ENCODE measurements at regions not wholly inside any gene's neighbourhood (a gene's known extent, or its start where the extent isn't known, plus 50 kb on each side); places are given as distances from the start of the nearest gene placed in this dataset.

DNA sequence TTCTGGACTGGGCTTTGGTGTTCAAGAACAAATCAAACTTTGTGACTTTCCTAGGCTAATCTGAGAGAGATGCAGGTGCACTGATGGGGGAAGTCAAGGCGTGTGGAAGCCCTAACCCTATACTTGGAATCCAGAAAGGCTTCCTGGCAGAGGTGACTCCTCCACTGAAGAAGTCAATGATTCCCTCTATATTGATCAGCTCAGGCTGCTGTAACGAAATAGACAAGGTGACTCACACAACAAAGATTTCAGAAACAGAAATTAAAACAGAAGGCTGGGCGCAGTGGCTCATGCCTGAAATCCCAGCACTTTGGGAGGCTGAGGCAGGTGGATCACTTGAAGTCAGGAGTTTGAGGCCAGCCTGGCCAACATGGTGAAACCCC, 69.6 kb upstream of the GGTA1 start:
- no peaks in the 10 kb centered on the region for H3K9me3 ChIP-seq (ENCODE audit: control insufficient read depth in 3 of 3, low read length in 3 of 3)
- peaks cover 64 to 93% (median 84%) of the 10 kb centered on the region in 3 donors for H3K4me1 ChIP-seq (ENCODE audit: control insufficient read depth in 3 of 3, insufficient read depth in 3 of 3, low read length in 3 of 3)
- H3K9ac ChIP-seq (ENCODE audit: low read depth in 1 of 3, low read length in 3 of 3): peak overlapping the region; percentile 94 to 100 (median 99)
- H3K4me3 ChIP-seq (ENCODE audit: low read length in 3 of 3): peak overlapping the region in 2 of 3 donors; percentile 74 to 86
- H3K36me3 ChIP-seq (ENCODE audit: control insufficient read depth in 3 of 3, insufficient read depth in 3 of 3, low read length in 3 of 3): peaks cover 3 to 5% (median 4%) of the 10 kb centered on the region in 3 donors
- no peaks in the 10 kb centered on the region for H3K27me3 ChIP-seq (ENCODE audit: control insufficient read depth in 3 of 3, insufficient read depth in 3 of 3, low read length in 3 of 3)
- H3K27ac ChIP-seq (ENCODE audit: low read depth, low read length): peak overlapping the region; percentile 98

GRCh38 chr9:121572581-121572980, 72.9 kb upstream of the GGTA1 start:
- H3K36me3 ChIP-seq (ENCODE audit: control insufficient read depth in 3 of 3, insufficient read depth in 3 of 3, low read length in 3 of 3): peaks cover 4 to 5% (median 4%) of the 10 kb centered on the region in 3 donors
- H3K9ac ChIP-seq (ENCODE audit: low read depth in 1 of 3, low read length in 3 of 3): no peak overlapping the region
- no peak overlapping the region for H3K27ac ChIP-seq (ENCODE audit: low read depth, low read length)
- peaks cover 59 to 93% (median 87%) of the 10 kb centered on the region in 3 donors for H3K4me1 ChIP-seq (ENCODE audit: control insufficient read depth in 3 of 3, insufficient read depth in 3 of 3, low read length in 3 of 3)
- H3K9me3 ChIP-seq (ENCODE audit: control insufficient read depth in 3 of 3, low read length in 3 of 3): no peaks in the 10 kb centered on the region
- H3K27me3 ChIP-seq (ENCODE audit: control insufficient read depth in 3 of 3, insufficient read depth in 3 of 3, low read length in 3 of 3): no peaks in the 10 kb centered on the region
- no peak overlapping the region for H3K4me3 ChIP-seq (ENCODE audit: low read length in 3 of 3)

- Histone ChIP-seq H3K27me3 (ENCODE audit: control insufficient read depth in 3 of 3, insufficient read depth in 3 of 3, low read length in 3 of 3) (no peaks in the 10 kb centered on the region), H3K36me3 (ENCODE audit: control insufficient read depth in 3 of 3, insufficient read depth in 3 of 3, low read length in 3 of 3) (peaks cover 4 to 5% (median 4%) of the 10 kb centered on the region in 3 donors), H3K4me1 (ENCODE audit: control insufficient read depth in 3 of 3, insufficient read depth in 3 of 3, low read length in 3 of 3) (peaks cover 51 to 84% (median 80%) of the 10 kb centered on the region in 3 donors), H3K27ac (ENCODE audit: low read depth, low read length) (no peak overlapping the region), H3K9me3 (ENCODE audit: control insufficient read depth in 3 of 3, low read length in 3 of 3) (no peaks in the 10 kb centered on the region), H3K9ac (ENCODE audit: low read depth in 1 of 3, low read length in 3 of 3) (peak overlapping the region in 1 of 3 donors; percentile 20), H3K4me3 (ENCODE audit: low read length in 3 of 3) (no peak overlapping the region)
These were observed 74.3 kb upstream of the GGTA1 start for GRCh38 chr9:121573717-121574485.

- Histone ChIP-seq H3K36me3 (ENCODE audit: control insufficient read depth in 3 of 3, insufficient read depth in 3 of 3, low read length in 3 of 3) (peaks cover 4 to 5% (median 4%) of the 10 kb centered on the region in 3 donors), H3K4me3 (ENCODE audit: low read length in 3 of 3) (no peak overlapping the region), H3K9ac (ENCODE audit: low read depth in 1 of 3, low read length in 3 of 3) (peak overlapping the region in 2 of 3 donors; percentile 20 to 30), H3K9me3 (ENCODE audit: control insufficient read depth in 3 of 3, low read length in 3 of 3) (no peaks in the 10 kb centered on the region), H3K27ac (ENCODE audit: low read depth, low read length) (no peak overlapping the region), H3K4me1 (ENCODE audit: control insufficient read depth in 3 of 3, insufficient read depth in 3 of 3, low read length in 3 of 3) (peaks cover 42 to 77% (median 74%) of the 10 kb centered on the region in 3 donors), H3K27me3 (ENCODE audit: control insufficient read depth in 3 of 3, insufficient read depth in 3 of 3, low read length in 3 of 3) (no peaks in the 10 kb centered on the region)
These were observed 75.3 kb upstream of the GGTA1 start for GRCh38 chr9:121574774-121575519.

GRCh38 chr9:121576281-121577075, 75.0 kb upstream of the DAB2IP start:
- Histone ChIP-seq H3K4me1 (ENCODE audit: control insufficient read depth in 3 of 3, insufficient read depth in 3 of 3, low read length in 3 of 3) (peaks cover 34 to 70% (median 69%) of the 10 kb centered on the region in 3 donors), H3K27me3 (ENCODE audit: control insufficient read depth in 3 of 3, insufficient read depth in 3 of 3, low read length in 3 of 3) (no peaks in the 10 kb centered on the region), H3K36me3 (ENCODE audit: control insufficient read depth in 3 of 3, insufficient read depth in 3 of 3, low read length in 3 of 3) (peaks cover 0 to 4% (median 2%) of the 10 kb centered on the region in 3 donors), H3K27ac (ENCODE audit: low read depth, low read length) (no peak overlapping the region), H3K9ac (ENCODE audit: low read depth in 1 of 3, low read length in 3 of 3) (peak overlapping the region in 2 of 3 donors; percentile 14 to 66), H3K4me3 (ENCODE audit: low read length in 3 of 3) (peak overlapping the region in 1 of 3 donors; percentile 45), H3K9me3 (ENCODE audit: control insufficient read depth in 3 of 3, low read length in 3 of 3) (no peaks in the 10 kb centered on the region)

GRCh38 chr9:121577166-121577565, 74.3 kb upstream of the DAB2IP start:
- H3K9ac ChIP-seq (ENCODE audit: low read depth in 1 of 3, low read length in 3 of 3): peak overlapping the region in 1 of 3 donors; percentile 66
- no peaks in the 10 kb centered on the region for H3K9me3 ChIP-seq (ENCODE audit: control insufficient read depth in 3 of 3, low read length in 3 of 3)
- H3K4me1 ChIP-seq (ENCODE audit: control insufficient read depth in 3 of 3, insufficient read depth in 3 of 3, low read length in 3 of 3): peaks cover 28 to 66% (median 63%) of the 10 kb centered on the region in 3 donors
- H3K27me3 ChIP-seq (ENCODE audit: control insufficient read depth in 3 of 3, insufficient read depth in 3 of 3, low read length in 3 of 3): no peaks in the 10 kb centered on the region
- H3K36me3 ChIP-seq (ENCODE audit: control insufficient read depth in 3 of 3, insufficient read depth in 3 of 3, low read length in 3 of 3): peaks cover 0 to 4% (median 2%) of the 10 kb centered on the region in 3 donors
- peak overlapping the region in 1 of 3 donors; percentile 45 for H3K4me3 ChIP-seq (ENCODE audit: low read length in 3 of 3)
- H3K27ac ChIP-seq (ENCODE audit: low read depth, low read length): no peak overlapping the region

GRCh38 chr9:121577572-121577971, 73.9 kb upstream of the DAB2IP start:
- H3K36me3 ChIP-seq (ENCODE audit: control insufficient read depth in 3 of 3, insufficient read depth in 3 of 3, low read length in 3 of 3): peaks cover 0 to 4% (median 1%) of the 10 kb centered on the region in 3 donors
- no peak overlapping the region for H3K4me3 ChIP-seq (ENCODE audit: low read length in 3 of 3)
- H3K27ac ChIP-seq (ENCODE audit: low read depth, low read length): no peak overlapping the region
- no peaks in the 10 kb centered on the region for H3K27me3 ChIP-seq (ENCODE audit: control insufficient read depth in 3 of 3, insufficient read depth in 3 of 3, low read length in 3 of 3)
- H3K9ac ChIP-seq (ENCODE audit: low read depth in 1 of 3, low read length in 3 of 3): peak overlapping the region in 1 of 3 donors; percentile 66
- H3K4me1 ChIP-seq (ENCODE audit: control insufficient read depth in 3 of 3, insufficient read depth in 3 of 3, low read length in 3 of 3): peaks cover 24 to 62% (median 59%) of the 10 kb centered on the region in 3 donors
- H3K9me3 ChIP-seq (ENCODE audit: control insufficient read depth in 3 of 3, low read length in 3 of 3): no peaks in the 10 kb centered on the region

- Histone ChIP-seq H3K27ac (ENCODE audit: low read depth, low read length) (no peak overlapping the region), H3K4me3 (ENCODE audit: low read length in 3 of 3) (no peak overlapping the region), H3K27me3 (ENCODE audit: control insufficient read depth in 3 of 3, insufficient read depth in 3 of 3, low read length in 3 of 3) (no peaks in the 10 kb centered on the region), H3K9me3 (ENCODE audit: control insufficient read depth in 3 of 3, low read length in 3 of 3) (no peaks in the 10 kb centered on the region), H3K36me3 (ENCODE audit: control insufficient read depth in 3 of 3, insufficient read depth in 3 of 3, low read length in 3 of 3) (peaks cover 0 to 2% (median 2%) of the 10 kb centered on the region in 3 donors), H3K4me1 (ENCODE audit: control insufficient read depth in 3 of 3, insufficient read depth in 3 of 3, low read length in 3 of 3) (peaks cover 7 to 23% (median 23%) of the 10 kb centered on the region in 3 donors), H3K9ac (ENCODE audit: low read depth in 1 of 3, low read length in 3 of 3) (no peak overlapping the region)
These were observed 69.4 kb upstream of the DAB2IP start for GRCh38 chr9:121581786-121582600.

DNA sequence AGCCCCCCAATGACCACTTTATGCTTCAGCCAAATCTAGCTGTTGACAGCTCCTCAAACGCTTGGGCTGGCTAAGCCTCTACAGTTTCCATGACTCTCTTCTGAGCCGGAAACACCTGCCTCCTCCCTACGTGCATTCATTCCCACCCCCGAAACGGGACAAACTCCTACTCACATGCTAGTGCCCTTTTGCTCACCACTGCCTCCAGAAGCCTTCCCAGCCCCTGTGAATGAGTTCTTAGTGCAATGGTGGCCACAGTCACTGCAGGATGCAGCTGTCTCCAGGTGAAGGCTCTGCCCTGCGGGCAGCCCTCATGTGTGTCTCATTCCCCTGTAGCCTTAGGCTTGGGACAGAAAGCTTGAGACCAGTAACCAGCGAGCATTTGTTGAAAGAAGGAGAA, 68.8 kb upstream of the DAB2IP start:
- Histone ChIP-seq H3K9me3 (ENCODE audit: control insufficient read depth in 3 of 3, low read length in 3 of 3) (no peaks in the 10 kb centered on the region), H3K36me3 (ENCODE audit: control insufficient read depth in 3 of 3, insufficient read depth in 3 of 3, low read length in 3 of 3) (peaks cover 0 to 2% (median 2%) of the 10 kb centered on the region in 3 donors), H3K4me3 (ENCODE audit: low read length in 3 of 3) (no peak overlapping the region), H3K9ac (ENCODE audit: low read depth in 1 of 3, low read length in 3 of 3) (no peak overlapping the region), H3K27ac (ENCODE audit: low read depth, low read length) (no peak overlapping the region), H3K4me1 (ENCODE audit: control insufficient read depth in 3 of 3, insufficient read depth in 3 of 3, low read length in 3 of 3) (peaks cover 5 to 17% (median 16%) of the 10 kb centered on the region in 3 donors), H3K27me3 (ENCODE audit: control insufficient read depth in 3 of 3, insufficient read depth in 3 of 3, low read length in 3 of 3) (no peaks in the 10 kb centered on the region)

All from skeletal muscle tissue (tissue), 3 donors.